Activated CD4-positive, alpha-beta T cell treated with anti-CD3 and anti-CD28 coated beads, Interleukin-2, Interleukin-4, amounts not matched to agents 100 ng/mL and 50 ng/mL, durations not matched to agents 16 hours and 8 hours (primary cell): ENCODE measurements at regions not wholly inside any gene's neighbourhood (a gene's known extent, or its start where the extent isn't known, plus 50 kb on each side); places are given as distances from the start of the nearest gene placed in this dataset.

Experiments used
- DNase-seq: peaks from one replicate; pipeline ENCODE4 v3.0.0-alpha.2; 2020; ENCODE audit warnings: low spot score

- no peak for DNase-seq
Observed at GRCh38 chr21:38556390-38556789, 58.1 kb upstream of the ERG start.

- no peak for DNase-seq
Observed at GRCh38 chr21:38561205-38561604, 62.9 kb upstream of the ERG start.

- no peak for DNase-seq
Observed at GRCh38 chr21:38561613-38562581, 63.6 kb upstream of the ERG start.

- DNase-seq: no peak
Observed at GRCh38 chr21:38567335-38567969, 69.2 kb upstream of the ERG start.

- DNase-seq: no peak
Observed at GRCh38 chr21:38567970-38568360, 69.7 kb upstream of the ERG start.

DNA sequence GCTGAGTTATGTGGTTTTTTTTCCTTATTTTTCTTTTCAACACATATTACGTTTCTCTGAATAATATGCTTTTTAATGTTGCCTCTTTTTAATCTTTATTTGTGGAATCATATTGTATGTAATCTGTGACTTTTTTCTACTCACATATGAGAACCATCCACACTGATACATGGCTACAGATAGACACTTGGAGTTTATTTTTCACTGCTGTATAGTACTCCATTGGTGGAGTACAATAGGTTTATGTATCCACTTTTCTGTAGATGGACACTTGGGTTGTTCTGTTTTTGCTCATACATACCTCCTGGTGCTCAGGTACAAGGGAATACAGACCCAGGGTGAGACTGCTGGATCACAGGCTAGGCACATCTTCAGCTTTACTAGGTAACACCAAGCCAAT is 71.5 kb upstream of the ERG start:
- no peak for DNase-seq

DNA sequence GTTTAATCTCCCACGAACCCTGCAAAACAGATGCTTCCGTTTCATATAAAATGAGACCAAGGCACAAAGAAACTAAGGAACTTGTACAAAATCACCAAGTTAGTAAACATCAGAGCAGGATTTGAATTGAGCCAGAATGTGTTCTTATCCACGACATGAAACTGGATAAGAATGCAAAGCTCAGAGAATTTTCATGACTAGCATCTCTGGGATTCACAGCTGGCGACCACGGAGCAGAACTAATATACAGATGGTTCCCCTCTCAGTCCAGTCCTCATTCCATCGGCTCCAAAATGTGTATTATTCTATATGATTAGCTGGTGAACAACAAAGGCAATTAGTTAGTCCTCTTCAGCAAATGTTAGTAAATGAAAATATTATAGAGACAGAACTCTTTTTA is 72.3 kb upstream of the ERG start:
- DNase-seq: no peak

- DNase-seq: no peak
Observed at GRCh38 chr21:38574895-38575575, 76.8 kb upstream of the ERG start.

DNA sequence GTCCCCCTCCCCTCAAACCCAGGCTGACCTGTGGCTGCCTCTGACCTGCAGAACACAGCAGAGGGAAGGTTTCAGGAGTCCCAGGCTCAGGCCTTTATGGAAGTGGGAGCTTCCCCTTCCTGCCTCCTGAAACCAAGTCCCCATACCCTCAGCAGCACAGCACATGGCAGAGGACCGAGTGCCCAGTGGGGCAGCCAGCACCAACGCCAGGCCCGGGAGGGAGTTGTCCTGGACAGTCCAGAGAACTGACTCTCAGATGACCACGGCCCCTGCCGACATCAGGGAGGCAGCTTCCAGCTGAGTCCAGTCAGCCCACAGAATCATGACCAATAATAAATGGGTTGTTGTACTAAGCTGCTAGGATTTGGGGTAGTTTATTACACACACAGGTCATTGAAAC is 79.6 kb upstream of the ERG start:
- no peak for DNase-seq

DNA sequence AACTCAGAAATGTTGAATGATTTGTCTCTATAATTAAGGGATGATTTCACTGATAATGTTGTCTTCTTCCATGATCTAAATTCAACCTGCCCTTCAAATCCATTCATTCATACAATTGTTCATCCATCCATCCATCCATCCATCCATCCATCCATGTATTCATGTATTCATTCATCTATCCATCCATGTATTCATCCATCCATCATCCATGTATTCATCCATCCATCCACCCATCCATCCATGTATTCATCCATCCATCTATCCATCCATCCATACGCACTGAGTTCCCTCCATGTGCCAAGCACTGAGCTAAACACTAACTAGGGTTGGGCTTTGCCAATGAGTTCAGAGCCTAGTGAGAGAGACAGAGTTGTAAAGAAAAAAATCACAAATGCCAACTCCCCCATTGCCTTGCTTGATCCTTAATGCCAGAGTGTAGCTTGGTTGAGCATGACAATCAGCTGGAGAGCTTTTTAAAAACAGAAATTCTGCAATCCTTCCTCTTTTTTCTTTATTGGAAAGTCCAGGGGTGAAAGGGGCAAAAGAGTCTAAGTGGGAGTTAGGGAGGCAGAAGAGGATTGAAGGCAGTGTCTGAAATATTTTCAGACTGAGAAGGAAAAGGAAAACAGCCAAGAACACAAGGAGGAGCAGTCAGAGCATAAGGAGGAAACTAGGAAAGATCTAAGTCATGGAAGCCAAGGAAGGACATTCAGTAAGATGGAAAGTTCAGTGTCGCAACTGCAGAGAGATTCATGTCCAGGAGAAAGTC is 92.4 kb upstream of the ERG start:
- DNase-seq: no peak

DNA sequence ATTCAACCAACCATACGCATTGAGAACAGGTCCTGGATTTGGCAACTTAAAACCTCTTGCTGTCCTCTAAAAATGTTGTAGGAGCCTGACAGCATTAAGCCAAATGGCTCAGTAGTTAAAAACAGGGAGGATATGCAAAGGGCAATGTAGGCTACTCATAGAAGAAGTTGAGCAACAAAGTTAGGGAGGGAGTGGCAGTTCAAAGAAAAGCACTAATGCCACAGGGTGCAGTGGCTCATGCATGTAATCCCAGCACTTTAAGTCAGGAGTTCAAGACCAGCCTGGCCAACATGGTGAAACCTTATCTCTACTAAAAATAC is 92.9 kb upstream of the ERG start:
- no peak for DNase-seq

- no peak for DNase-seq
Observed at GRCh38 chr21:38596264-38597042, 98.2 kb upstream of the ERG start.

GRCh38 chr21:38597421-38597820 is 99.1 kb upstream of the ERG start:
- DNase-seq: no peak

DNA sequence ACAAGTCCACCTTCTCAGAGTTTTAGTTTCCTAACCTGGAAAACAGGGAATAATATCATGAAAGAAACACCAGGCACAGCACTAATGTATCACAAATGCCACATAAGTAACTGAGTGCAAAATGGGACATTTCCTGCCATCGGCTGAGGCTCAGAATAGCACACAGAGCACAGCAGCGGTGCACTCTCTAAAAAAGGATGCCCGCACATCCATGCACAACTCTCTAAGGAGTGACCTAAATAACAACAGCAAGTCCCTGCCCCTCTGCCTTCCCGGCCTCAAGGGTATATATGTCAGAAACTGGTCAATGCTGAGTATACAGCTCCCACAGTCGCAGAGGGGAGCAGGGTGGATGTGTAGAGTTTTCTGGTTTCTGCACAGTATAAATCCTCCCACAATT is 100.1 kb upstream of the ERG start:
- DNase-seq: no peak

DNA sequence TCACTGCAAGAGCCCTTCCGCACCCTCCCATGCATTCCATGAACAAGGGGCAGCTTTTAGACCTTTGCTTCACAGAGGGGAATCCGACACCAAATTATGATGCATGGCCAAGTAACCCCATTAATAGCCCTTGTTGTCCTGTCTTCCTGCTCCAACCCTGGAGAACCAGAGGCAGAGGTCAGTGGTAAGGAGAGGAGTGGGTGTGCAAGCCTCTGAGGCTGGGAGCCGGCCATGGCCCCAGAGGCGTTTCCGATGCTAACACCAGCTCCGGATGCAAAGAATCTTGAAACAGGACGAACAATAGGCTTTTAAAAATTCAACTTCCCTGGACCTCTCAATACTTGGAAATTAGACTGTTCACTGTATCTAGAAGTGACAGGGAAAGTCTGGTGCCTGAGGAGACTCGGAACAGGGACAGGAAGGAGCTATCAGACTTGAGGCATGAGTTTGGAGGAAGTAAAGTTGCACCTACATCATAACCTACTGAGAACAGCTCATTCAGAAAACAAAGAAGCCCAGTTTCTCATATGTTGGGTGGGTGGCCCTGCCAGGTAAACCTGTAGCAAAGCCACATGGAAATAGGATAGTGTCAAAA is 101.2 kb upstream of the ERG start:
- no peak for DNase-seq

GRCh38 chr21:38600106-38600505 is 101.8 kb upstream of the ERG start:
- no peak for DNase-seq

- no peak for DNase-seq
Observed at GRCh38 chr21:38605236-38605635, 107.0 kb upstream of the ERG start.

DNA sequence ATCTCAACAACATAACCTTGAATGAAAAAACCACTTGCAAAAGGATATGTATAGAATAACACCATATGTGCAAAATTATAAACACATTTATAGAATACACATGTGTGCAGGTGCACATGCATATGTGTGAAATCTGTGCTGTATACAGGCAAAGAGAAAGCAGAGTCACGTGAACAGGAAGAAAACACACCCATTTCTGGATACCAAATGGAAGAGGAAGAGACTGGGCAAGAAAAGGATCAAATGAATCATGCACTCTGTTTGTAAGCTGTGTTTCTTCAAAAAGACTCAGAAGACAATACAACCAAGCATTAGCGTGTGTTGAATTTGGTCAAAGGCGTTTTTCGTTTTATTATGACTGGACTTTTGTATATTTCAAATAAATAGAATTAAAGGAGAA is 111.3 kb upstream of the ERG start:
- DNase-seq: no peak

DNA sequence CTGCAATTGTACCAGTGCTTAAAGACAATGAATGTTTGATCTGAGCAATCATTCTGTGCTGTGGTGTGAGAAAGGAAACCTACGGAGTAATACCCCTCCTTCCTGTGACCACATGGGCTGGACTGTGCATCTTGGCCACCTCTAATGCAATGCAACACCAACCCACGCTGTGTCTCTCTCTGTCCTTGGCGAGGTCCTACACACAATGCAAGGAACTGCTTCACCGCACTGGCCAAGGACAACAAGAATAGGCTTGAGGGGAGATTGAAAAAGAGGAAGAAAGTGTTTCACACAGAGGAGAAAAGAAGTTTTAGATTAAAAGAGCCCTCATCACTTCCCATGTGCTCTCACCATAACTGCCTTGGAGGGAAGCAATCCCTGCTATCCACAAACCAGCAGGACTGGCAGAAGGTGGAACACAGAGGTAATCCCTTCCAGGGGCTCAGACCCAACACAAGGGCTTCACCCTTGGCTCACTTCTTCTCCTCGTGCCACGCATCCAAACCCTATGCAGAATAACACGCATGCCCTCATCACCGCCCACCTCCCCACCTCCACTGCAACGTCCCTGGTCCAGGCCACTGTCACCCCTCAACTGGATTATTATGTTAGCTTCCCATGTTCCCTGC is 112.5 kb upstream of the ERG start:
- no peak for DNase-seq

- DNase-seq: no peak
Observed at GRCh38 chr21:38611277-38611676, 113.0 kb upstream of the ERG start.

GRCh38 chr21:38613686-38614085 is 115.4 kb upstream of the ERG start:
- no peak for DNase-seq
